ENCODE measurements at regions not wholly inside any gene's neighbourhood (a gene's known extent, or its start where the extent isn't known, plus 50 kb on each side); places are given as distances from the start of the nearest gene placed in this dataset.

DNA sequence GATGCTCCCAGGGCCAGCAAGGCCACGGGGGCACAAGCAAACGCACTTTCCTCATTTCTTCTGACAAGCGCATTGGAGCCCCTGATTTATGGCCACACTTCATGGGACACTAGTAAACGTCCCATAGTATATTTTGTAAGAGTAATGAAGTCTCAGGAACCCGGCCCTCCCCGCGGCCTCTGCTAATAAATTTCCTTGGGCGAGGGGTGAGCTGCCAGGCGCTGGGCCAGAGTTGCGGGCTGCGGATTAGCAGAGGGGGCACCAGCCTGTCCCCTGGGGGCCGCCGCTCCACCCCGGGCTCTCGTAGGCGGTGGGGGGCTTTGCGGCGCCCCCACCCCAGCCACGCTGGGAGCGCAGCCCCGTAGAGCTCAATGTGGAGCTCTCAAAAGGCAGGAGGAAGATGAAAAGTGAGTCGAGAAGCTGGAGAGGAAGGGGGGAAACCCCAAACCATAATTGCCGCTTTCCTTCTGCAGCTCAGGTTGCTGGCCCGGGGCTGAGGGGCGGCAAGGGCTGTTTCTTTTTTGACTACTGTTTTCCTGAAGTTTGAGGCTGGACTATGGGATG, 173.6 kb downstream of the CDC5L start:
- DNase-seq, result no peak

- peak; percentile 18 for DNase-seq
Observed at GRCh38 chr6:44561832-44562665, 174.5 kb downstream of the CDC5L start.

- no peak for DNase-seq
Observed at GRCh38 chr6:44563397-44563796, 175.9 kb downstream of the CDC5L start.

DNA sequence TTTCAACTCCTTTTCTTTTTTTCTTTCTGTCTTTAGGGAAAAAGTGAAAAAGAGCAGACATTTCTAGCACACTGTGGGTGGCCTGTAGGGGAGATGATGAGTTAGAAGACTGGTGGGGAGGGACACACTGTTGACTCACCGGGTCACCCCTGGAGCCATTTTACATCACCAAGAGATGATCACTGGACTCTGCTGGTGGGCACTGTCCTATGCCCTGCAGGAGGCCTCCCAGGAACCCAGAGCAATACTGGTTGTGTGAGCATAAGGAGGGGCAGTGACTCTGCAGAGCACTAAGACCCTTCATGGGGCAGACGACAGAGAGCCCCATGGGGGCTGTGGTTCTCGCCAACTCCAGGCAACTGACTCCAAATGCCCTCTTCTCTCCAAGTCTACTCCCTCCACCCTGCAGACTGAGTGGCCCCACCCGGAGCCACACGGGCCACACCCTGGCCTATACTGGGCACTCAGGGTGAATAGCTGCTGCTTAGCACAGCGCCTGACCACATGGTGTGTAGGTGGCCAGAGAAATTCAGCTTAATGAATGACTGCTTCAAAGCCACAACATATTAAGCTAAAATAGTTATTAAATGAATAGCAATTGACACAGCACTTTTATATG, 177.5 kb downstream of the CDC5L start:
- DNase-seq, result no peak

- DNase-seq, result no peak
Observed at GRCh38 chr6:44567406-44567805, 179.9 kb downstream of the CDC5L start.

GRCh38 chr6:44569131-44569530, 181.6 kb downstream of the CDC5L start:
- no peak for DNase-seq

GRCh38 chr6:44569931-44570385, 182.5 kb downstream of the CDC5L start:
- no peak for DNase-seq

DNA sequence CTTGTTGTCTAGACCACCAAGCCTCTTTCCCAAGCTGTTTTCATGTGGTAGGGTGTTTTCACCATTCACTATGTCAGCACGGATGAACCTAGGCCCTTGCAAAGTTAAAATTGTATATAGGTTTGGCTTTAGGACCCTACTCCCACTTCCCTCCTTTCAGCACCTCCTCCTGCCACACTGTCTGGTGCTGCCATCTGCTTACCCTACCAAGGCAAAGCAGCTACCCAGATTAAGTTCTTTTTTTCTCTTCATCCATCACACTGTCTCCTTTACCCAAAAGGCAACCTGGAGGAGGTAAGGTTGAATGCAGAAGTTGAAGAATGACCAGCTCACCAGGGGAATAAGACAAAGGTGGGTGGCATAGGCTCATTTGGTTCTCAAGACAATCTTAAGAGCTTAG, 184.0 kb downstream of the CDC5L start:
- no peak for DNase-seq

DNA sequence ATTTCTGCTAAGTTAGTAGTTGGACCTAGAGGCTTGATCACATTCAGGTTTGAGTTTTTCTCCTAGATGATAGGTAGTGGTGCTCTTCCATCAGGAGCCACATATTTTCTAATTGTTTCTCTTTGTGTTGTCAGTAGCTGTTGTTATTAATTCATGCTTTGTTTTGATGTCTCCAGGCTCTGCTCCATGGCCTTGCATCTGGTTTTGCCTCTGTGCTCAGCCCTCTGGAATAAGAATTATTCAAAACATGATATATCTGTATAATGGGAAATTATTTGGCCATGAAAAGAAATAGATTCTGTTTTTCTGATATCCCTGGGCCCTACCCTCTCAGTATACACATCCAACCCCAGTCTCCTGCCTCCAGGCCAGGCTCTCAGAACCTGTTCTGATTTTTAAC, 184.8 kb downstream of the CDC5L start:
- no peak for DNase-seq

GRCh38 chr6:44575644-44576043, 188.1 kb downstream of the CDC5L start:
- no peak for DNase-seq

GRCh38 chr6:44576132-44576631, 188.7 kb downstream of the CDC5L start:
- no peak for DNase-seq

DNA sequence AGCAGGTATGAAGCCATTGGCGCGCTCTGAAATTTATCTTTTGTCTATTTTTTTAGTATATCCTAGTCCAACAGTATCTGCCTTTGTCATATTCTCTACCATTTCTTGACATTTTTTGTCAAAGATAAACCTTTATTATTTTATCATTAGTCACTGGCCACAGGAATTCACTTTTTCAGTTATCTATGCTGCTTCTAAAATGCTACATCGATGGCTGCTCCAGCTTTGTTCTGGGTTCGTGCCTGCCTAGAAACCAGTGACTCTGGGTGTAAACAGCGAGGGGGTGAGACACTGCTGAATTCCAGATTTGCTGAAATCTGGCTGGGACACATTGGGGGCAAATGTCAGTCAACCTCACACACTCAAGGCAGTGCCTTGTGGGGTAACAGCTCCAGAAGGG, 193.4 kb downstream of the CDC5L start:
- DNase-seq, result no peak

DNA sequence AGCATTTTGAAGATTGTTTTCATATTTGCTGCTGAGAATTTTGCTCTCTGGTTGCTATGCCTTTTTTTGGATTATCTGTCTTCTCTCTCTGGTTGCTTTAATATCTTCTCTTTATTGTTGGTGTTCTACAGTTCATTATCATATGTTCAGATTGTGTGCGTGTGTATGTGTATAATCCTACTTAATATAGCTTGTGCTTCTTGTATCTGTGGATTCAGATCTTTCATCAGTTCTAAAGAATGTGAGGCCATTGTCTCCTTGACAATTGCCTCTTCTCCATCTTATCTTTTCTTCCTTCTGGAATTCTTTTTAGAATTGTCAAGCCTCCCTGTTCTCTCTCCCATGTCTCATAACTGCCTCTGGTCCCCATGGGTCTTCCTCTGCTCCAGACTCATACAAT, 195.4 kb downstream of the CDC5L start:
- no peak for DNase-seq

DNA sequence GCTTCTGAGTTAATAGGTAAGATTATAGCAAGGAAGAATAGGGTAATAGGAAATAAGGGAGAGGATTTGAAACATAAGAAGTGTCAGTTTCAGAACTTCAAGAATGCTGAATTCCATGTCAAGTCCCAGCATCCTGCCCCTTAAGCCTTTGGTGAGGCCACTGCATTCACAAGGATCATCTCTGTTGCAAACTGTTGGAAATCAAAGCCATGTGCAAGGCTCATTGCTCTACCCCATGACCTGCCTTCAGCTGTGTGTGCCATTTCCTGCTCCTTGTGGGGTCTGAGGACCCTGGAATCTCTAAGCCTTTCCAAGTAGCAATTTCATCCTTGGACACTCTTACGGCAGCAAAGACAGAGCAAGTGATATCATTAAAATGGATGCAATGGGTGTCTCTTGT, 203.0 kb downstream of the CDC5L start:
- DNase-seq, result no peak

GRCh38 chr6:44593539-44593944, 206.0 kb downstream of the CDC5L start:
- DNase-seq, result peak; percentile 81

GRCh38 chr6:44594481-44594880, 207.0 kb downstream of the CDC5L start:
- DNase-seq, result no peak

GRCh38 chr6:44598679-44599078, 211.2 kb downstream of the CDC5L start:
- no peak for DNase-seq

DNA sequence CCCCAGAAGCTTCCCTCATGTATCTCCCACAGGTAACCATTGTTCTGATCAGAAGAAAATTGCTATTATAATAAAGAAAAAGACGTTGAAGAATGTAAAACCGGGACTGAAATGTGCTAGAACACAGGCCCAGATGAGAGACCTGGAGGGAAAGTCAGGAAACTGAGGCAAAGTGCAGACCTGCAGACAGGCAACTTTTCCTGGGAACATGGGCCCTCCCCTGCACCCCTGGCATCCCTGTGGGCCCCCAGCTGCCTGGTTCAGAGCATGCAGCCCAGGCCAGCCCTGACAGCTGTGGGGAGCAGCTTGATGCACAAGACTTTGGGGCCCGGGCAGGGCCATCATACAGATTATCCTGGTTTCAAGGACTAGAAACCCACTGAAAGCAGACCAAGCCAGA, 212.2 kb downstream of the CDC5L start:
- DNase-seq, result no peak

DNA sequence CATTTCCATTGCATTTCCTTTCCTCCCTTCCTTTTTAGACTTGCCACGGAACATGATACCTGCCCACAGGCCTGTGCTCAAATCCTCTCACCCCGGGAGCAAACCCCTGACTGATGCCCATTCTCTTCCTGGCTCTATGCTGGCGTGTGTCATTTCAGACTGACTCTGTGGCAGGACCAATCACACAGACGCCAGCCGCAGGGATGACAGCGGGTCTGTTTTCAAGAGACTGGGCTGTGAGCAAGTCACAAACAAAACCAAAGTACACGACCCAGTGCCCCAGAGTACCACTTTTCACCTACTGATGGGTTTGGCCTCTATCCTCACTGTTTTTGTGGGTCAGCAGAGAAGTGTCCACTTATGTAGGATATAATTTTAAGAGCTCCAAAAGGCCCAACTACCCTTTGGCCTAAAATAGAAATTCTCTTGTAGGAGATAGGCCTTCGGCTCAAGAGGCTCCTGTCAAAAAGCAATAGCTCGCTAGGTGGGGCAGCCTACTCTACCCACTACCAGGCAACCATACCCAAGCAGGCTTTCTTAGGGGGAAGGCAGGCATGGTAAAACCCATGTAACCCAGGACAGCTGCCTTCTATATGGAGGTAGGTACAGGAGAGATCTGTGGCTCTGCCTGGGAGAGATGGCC, 215.7 kb downstream of the CDC5L start:
- DNase-seq, result no peak

GRCh38 chr6:44606504-44606903, 219.0 kb downstream of the CDC5L start:
- no peak for DNase-seq

GRCh38 chr6:44606976-44607375, 219.5 kb downstream of the CDC5L start:
- DNase-seq, result no peak

DNA sequence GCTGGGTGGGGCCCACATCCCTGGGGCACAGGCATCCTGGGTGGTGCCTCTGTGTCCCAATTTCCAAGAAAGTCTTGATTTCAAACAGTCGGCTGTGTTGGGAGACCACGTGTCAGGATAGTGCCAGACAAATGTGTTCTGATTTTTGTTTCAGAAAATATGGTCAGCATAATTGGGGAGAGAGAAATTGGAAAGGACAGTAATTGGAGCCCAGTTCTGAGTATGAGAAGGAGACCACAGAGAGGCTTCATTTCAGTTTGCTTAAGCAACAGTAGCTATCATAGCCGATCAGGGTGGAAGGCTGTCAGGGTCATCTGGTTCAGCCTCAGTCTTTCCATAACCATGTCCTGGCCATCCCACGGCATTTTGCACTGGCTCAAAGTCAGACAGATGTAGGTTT, 220.7 kb downstream of the CDC5L start:
- DNase-seq, result no peak

DNA sequence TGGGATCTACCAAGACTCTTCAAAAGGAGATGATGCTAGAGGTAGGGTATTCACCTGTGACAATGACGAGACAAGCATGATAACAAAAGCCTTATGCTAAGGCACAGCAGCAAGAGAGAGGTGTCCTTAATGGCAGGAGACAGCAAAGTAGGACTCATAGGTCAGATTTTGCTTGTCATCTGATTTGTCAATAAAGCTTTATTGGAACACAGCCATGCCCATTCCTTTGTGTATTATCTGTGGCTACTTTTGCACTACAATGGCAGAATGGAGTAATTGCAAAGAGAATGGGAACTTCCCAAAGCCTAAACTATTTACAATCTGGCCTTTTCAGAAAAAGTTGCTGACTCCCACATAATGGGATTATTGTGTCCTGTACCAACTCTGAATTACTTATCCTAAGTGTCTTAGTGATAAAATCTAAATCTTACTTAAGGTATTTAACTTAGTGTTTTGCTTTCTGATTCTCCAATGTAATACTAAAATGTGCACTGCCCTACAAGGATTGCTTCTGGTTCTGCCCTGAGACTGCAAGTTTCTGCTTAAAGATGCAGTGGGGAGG, 221.6 kb downstream of the CDC5L start:
- no peak for DNase-seq

All from activated CD4-positive, alpha-beta T cell treated with anti-CD3 and anti-CD28 coated beads for 48 hours (primary cell).